Ectodermal cell (in vitro differentiated cells): ENCODE measurements at regions not wholly inside any gene's neighbourhood (a gene's known extent, or its start where the extent isn't known, plus 50 kb on each side); places are given as distances from the start of the nearest gene placed in this dataset.

Experiments used
- H3K27ac ChIP-seq: 2 replicates; pipeline ENCODE4 v1.7.0; 2013; ENCODE audit warnings: mild to moderate bottlenecking, low read depth, low read length; ENCODE audit not compliant: insufficient read depth, poor library complexity, severe bottlenecking
- H3K27me3 ChIP-seq: 2 replicates; pipeline ENCODE4 v1.7.0; 2013; ENCODE audit warnings: mild to moderate bottlenecking, low read length; ENCODE audit not compliant: insufficient read depth, control insufficient read depth, poor library complexity, severe bottlenecking
- H3K36me3 ChIP-seq: one replicate; pipeline ENCODE4 v1.7.0; 2013; ENCODE audit warnings: low read length; ENCODE audit not compliant: control insufficient read depth, insufficient read depth
- H3K4me1 ChIP-seq: one replicate; pipeline ENCODE4 v1.7.0; 2013; ENCODE audit warnings: low read length; ENCODE audit not compliant: control insufficient read depth, insufficient read depth
- H3K4me3 ChIP-seq: 2 replicates; pipeline ENCODE4 v1.7.0; 2013; ENCODE audit warnings: low read depth, low read length, control low read depth; ENCODE audit not compliant: insufficient read depth
- H3K9me3 ChIP-seq: 2 replicates; pipeline ENCODE4 v1.7.0; 2013; ENCODE audit warnings: mild to moderate bottlenecking, low read length, moderate library complexity; ENCODE audit not compliant: control insufficient read depth
- WGBS, 2 experiments: methylation state at CpG; one replicate each; pipeline ENCODE4 v1.1.7; 2013; ENCODE audit warnings: missing lambda C conversion rate in 2 of 2; 5-methylcytosine and 5-hydroxymethylcytosine counted together

DNA sequence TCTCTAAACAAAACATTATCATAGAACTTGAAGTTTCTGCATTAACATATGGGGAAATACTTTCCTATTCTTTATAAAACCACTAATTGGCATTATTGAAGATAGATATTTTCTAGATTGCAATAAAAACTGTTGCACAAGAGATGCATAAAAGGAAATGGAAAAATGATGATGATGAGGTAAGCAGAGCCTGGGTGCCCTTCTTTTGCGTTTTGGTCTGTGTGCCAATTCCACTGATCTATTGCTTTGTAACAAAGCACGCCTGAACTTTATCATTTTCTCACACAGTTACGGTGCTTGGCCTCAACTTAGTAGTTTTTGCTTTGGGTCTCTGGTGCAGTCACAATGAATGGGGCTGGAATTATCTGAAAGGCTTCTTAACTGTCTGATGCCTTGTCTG is 450.5 kb downstream of the MAFB start:
- Histone ChIP-seq H3K4me3 (no peak overlapping the region), H3K36me3 (no peaks in the 10 kb centered on the region), H3K4me1 (no peaks in the 10 kb centered on the region), H3K27ac (no peak overlapping the region), H3K27me3 (no peaks in the 10 kb centered on the region), H3K9me3 (no peaks in the 10 kb centered on the region)
- WGBS, 2 experiments: 98% methylated on average over 3 of the region's 3 CpGs

DNA sequence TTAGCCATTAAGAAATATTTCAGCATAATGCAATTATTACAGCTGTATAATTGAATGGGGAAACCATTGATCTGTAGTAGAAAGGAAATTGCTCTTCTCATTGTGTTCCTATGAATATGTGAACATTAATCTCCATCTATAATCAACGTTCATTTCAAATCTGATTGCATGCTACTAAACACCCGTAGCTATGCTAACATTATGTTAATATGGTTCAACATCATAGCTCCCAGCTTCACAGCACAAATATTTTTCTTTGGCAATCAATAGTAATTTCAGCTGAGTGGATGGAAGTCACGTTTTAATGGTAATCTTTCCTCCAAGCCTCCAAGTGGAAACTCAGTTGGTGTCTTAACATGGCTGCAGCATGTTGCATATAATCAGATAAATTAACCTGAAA is 454.4 kb downstream of the MAFB start:
- 97 to 100% methylated on average over 3 of the region's 3 CpGs for WGBS, 2 experiments
- Histone ChIP-seq H3K36me3 (no peaks in the 10 kb centered on the region), H3K4me3 (no peak overlapping the region), H3K9me3 (no peaks in the 10 kb centered on the region), H3K27me3 (no peaks in the 10 kb centered on the region), H3K4me1 (no peaks in the 10 kb centered on the region), H3K27ac (no peak overlapping the region)

DNA sequence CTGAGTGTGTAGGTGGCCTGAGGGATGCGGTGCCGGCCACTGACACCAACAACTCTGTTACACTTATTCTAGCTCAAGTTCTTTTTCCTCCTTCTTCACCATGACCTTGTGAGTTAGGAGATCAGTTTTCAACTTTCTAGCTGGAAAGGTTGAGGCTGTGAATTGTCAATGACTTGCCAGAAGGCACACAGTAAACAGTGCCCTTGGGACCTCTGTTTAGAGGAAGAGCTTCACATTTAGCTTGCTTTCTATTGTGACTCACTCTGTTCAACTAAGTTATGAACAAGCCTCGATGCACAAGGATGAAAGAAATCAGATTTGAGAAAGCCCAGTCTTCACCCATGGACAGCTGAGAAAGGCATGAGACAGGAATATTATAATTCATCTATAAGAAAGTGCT is 455.6 kb downstream of the MAFB start:
- WGBS, 2 experiments: 90 to 95% methylated on average over 3 of the region's 3 CpGs
- H3K4me1 ChIP-seq: no peaks in the 10 kb centered on the region

DNA sequence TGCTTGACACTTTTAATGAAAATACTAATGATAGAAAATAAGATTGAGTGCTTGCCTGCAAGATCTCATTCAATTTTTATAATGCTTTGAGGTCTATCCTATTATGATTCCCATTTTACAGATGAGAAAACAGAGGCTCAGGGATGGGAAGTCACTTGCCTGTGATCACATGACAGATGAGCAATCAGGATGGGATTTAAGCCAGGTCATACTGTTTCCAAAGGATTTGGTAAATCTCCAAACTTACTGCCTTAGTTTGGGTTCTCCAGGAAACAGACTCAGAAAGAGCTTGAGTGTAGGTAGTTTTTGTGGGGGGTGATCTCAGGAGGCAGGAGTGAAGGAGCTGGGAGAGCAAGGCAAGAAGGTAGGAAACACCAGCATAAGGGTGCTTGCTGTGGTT is 456.3 kb downstream of the MAFB start:
- no peak overlapping the region for H3K27ac ChIP-seq

More for the DNA sequence above, 455.6 kb downstream of the MAFB start:
- Histone ChIP-seq H3K27me3 (no peaks in the 10 kb centered on the region), H3K36me3 (no peaks in the 10 kb centered on the region), H3K9me3 (no peaks in the 10 kb centered on the region), H3K4me3 (no peak overlapping the region), H3K27ac (no peak overlapping the region)

DNA sequence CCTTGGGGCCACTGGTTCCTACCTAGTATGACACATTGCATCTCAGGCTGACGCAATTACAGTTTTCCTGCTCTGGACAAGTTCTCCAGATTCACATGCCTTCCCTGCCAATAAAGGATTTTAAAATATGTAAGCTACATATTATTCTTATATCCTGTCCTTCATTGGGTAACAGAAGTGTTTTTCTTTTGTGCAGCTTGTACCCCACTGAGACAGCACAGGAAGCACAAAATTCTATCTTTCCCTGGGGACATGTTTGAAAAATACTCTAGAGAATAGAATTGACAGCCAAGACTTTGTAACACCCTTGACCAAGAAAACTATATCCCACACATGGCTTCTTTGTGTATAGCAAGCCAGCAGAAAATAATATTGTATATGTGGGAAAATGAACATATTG is 456.8 kb downstream of the MAFB start:
- no peaks in the 10 kb centered on the region for H3K36me3 ChIP-seq

More for the DNA sequence above, 456.3 kb downstream of the MAFB start:
- Histone ChIP-seq H3K4me3 (no peak overlapping the region), H3K27me3 (no peaks in the 10 kb centered on the region), H3K9me3 (no peaks in the 10 kb centered on the region), H3K4me1 (no peaks in the 10 kb centered on the region), H3K36me3 (no peaks in the 10 kb centered on the region)

DNA sequence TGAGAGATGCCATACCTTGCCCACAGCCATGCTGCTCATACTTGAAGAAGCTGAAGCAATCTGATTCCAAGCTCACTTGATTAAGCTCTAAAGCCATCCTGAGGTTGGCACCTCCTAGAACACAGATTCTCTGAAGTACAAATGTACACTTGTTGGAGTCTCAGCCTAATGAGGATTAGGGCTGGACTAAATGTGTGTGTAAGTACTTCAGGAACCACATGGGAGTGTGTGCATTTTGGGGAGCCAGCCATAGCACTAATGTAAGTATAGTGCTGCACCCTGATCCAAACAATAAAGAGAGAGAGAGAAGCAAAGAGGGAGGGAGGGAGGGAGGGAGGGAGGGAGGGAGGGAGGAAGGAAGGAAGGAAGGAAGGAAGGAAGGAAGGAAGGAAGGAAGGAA is 458.6 kb downstream of the MAFB start:
- H3K9me3 ChIP-seq: no peaks in the 10 kb centered on the region
- no peaks in the 10 kb centered on the region for H3K27me3 ChIP-seq
- H3K4me1 ChIP-seq: no peaks in the 10 kb centered on the region
- no peak overlapping the region for H3K27ac ChIP-seq
- no peaks in the 10 kb centered on the region for H3K36me3 ChIP-seq
- H3K4me3 ChIP-seq: no peak overlapping the region

More for the DNA sequence above, 456.8 kb downstream of the MAFB start:
- Histone ChIP-seq H3K27me3 (no peaks in the 10 kb centered on the region), H3K9me3 (no peaks in the 10 kb centered on the region), H3K27ac (no peak overlapping the region), H3K4me1 (no peaks in the 10 kb centered on the region), H3K4me3 (no peak overlapping the region)
- 90 to 92% methylated on average over 1 of the region's 1 CpG for WGBS, 2 experiments

DNA sequence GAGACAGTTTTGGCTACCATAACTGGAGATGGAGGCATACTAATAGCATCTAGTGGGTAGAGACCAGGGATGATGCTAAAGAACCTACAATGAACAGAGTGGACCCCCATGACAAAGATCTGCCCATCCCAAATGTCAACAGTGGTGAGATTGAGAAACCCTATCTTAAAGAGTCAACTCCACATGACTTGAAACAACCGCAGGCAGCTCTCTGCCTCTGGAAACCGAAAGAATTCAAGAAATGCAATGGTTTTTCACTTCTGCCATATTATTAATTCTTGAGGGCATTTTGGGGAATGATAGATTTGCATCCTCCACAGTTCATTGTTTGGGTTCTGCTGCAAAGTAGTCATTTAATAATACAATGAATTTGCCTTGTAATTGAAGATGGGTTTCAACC is 463.4 kb downstream of the MAFB start:
- no peaks in the 10 kb centered on the region for H3K27me3 ChIP-seq
- H3K9me3 ChIP-seq: no peaks in the 10 kb centered on the region
- no peak overlapping the region for H3K4me3 ChIP-seq
- no peaks in the 10 kb centered on the region for H3K36me3 ChIP-seq
- H3K4me1 ChIP-seq: no peaks in the 10 kb centered on the region
- 86 to 93% methylated on average over 2 of the region's 2 CpGs for WGBS, 2 experiments
- no peak overlapping the region for H3K27ac ChIP-seq

DNA sequence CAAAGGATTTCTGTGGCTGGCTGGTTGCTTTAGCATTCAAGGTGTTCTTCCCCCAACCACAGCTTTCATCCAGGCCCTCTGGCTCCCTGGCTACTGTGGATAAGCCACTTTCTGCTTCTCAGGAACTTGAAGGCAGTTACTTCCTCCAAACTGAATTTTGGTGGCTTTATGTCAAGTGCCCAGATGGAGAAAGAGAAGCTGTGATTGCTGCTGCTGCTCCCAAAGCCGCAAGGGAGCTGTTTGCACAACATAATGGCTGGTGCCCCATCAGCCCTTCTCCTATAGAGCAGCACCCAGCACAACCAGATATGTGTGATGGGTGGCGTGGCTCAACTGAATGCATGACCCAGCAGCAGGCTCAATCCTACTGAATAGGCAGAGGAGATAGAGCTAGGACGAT is 465.2 kb downstream of the MAFB start:
- Histone ChIP-seq H3K9me3 (no peaks in the 10 kb centered on the region), H3K36me3 (no peaks in the 10 kb centered on the region), H3K4me1 (no peaks in the 10 kb centered on the region), H3K27ac (no peak overlapping the region), H3K27me3 (no peaks in the 10 kb centered on the region), H3K4me3 (no peak overlapping the region)
- WGBS, 2 experiments: 91 to 96% methylated on average over 3 of the region's 3 CpGs

DNA sequence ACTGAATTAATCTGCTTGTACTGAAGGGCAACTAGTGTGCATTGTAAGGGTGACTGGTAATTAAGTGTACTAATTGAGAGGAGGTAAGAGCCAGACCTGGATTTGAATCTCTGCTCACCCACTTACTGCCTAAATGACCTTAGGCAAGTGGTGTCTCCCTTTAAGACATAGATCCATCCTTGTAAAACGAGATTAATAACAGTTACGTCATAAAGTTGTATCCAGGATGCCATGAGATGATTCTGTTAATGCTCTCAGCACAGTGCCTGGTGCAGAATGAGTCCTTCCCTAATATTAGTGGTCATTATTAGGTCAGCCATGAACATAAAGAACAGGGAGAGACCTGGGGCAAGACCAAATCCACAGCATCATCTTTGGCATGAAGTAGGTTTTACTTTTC is 470.1 kb downstream of the MAFB start:
- Histone ChIP-seq H3K4me3 (no peak overlapping the region), H3K4me1 (peaks cover 10% of the 10 kb centered on the region), H3K9me3 (no peaks in the 10 kb centered on the region), H3K36me3 (no peaks in the 10 kb centered on the region), H3K27me3 (no peaks in the 10 kb centered on the region), H3K27ac (no peak overlapping the region)
- WGBS, 2 experiments: 94 to 98% methylated on average over 2 of the region's 2 CpGs

DNA sequence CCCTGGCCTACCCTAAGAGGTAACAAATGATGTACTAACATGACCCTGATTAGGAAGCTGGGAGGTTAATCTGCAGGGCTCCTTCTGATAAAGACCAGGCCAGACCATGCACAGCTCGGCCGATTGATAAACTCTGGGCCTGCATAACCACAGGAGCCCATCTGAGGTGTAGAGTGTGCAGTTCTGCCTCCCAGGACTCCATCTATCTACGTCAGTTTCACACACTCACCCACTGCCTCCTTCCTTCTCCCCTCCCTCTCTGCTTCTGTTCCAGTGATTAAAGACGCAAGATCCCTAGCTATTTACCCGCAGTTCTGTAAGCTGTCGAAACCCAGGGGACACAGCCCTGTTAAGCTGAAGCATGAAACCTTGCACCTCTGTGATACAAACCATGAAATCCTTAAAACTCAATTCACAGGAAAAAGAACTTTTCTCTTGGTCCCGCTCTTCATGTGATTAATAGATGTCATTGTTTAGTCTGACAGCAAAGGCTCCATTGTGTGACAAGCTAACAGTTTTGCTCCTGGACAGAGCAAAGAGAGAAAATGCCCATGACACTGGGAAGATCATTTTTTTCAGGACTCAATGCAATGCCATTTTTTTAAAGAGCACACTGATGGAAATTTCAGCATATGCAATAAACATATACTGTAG is 470.6 kb downstream of the MAFB start:
- WGBS, 2 experiments: 79 to 83% methylated on average over 7 of the region's 7 CpGs
- H3K27ac ChIP-seq: no peak overlapping the region

DNA sequence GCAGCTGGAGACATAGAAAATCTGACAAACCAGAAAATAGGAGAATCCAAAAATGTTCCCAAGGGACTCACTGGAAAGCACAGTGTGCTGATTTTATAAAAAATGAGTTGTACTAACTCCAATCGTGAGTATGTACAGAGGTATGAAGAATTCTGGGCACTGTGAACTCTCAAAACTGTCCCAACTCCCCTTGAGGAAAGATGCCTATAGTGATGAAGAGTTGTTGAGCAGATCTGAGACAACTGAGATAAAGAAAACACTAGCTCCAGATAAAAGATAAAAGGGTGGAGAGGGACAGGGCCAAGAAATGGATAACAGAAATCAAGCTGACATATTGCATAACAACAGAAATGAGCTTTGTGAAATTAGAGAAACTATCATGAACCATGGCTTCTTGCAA is 481.4 kb downstream of the MAFB start:
- H3K27me3 ChIP-seq: no peaks in the 10 kb centered on the region
- WGBS, 2 experiments: 92% methylated on average over 1 of the region's 1 CpG
- H3K4me3 ChIP-seq: no peak overlapping the region
- no peaks in the 10 kb centered on the region for H3K4me1 ChIP-seq
- no peaks in the 10 kb centered on the region for H3K9me3 ChIP-seq
- H3K36me3 ChIP-seq: no peaks in the 10 kb centered on the region
- H3K27ac ChIP-seq: no peak overlapping the region

More for the DNA sequence above, 470.6 kb downstream of the MAFB start:
- no peak overlapping the region for H3K4me3 ChIP-seq
- H3K4me1 ChIP-seq: peaks cover 10% of the 10 kb centered on the region
- no peaks in the 10 kb centered on the region for H3K36me3 ChIP-seq
- H3K9me3 ChIP-seq: no peaks in the 10 kb centered on the region
- H3K27me3 ChIP-seq: no peaks in the 10 kb centered on the region
